ENCODE measurements at regions not wholly inside any gene's neighbourhood (a gene's known extent, or its start where the extent isn't known, plus 50 kb on each side); places are given as distances from the start of the nearest gene placed in this dataset.

DNA sequence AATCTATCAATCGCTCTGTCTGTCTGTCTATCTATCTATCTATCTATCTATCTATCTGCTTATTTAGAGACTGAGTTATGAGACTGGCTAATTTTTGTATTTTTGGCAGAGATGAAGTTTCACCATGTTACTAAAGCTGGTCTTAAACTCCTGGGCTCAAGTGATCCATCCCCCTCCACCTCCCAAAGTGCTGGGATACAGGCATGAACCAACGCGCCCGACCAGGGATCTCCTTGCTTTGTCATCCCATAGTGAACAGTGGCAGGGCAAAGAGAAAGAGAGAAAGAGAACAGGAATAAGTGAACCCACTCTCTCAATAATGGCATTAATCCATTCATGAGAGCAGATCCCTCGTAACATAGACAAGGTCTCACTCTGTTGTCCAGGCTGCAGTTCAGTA is 66.4 kb upstream of the DSP start:
- H3K4me3 ChIP-seq (ENCODE audit: control extremely low read depth in 1 of 5, extremely low read depth in 1 of 5, insufficient read depth in 1 of 5, low read depth in 2 of 5, low read length in 4 of 5) = no peak overlapping the region
- no peaks in the 10 kb centered on the region for H4K20me1 ChIP-seq (ENCODE audit: control insufficient read depth, insufficient read depth, low read length, poor library complexity, severe bottlenecking)
- no peaks in the 10 kb centered on the region for H3K4me1 ChIP-seq (ENCODE audit: control insufficient read depth in 2 of 2, insufficient read depth in 2 of 2, low read length in 2 of 2)
- Mint-ChIP-seq H3K27ac (no peak overlapping the region), H3K27me3 (peaks cover 10% of the 10 kb centered on the region), H3K4me1 (no peaks in the 10 kb centered on the region), H3K9me3 (ENCODE audit: insufficient read depth) (no peaks in the 10 kb centered on the region), H3K4me3 (no peak overlapping the region)
- no peak overlapping the region for H3K27ac ChIP-seq (ENCODE audit: low read length in 2 of 2)
- H3K4me2 ChIP-seq (replicated peaks; ENCODE audit: low read depth, low read length, poor library complexity, severe bottlenecking) = no peak overlapping the region
- H3K27me3 ChIP-seq (replicated peaks in 1 of 4; ENCODE audit: control extremely low read depth in 1 of 4, control insufficient read depth in 3 of 4, insufficient read depth in 4 of 4, low read length in 3 of 4) = no peaks in the 10 kb centered on the region
- ChIA-PET CTCF (no interaction called here), POLR2A (no interaction called here)
- intact Hi-C loops (cut with micrococcal nuclease) = no loop called here
- no peak for TF ChIP-seq EZH2 (IDR thresholded peaks at IDR 0.05; ENCODE audit: borderline replicate concordance, insufficient read depth, low read depth, low read length, poor library complexity, severe bottlenecking)
- TF ChIP-seq, protein P1, sequence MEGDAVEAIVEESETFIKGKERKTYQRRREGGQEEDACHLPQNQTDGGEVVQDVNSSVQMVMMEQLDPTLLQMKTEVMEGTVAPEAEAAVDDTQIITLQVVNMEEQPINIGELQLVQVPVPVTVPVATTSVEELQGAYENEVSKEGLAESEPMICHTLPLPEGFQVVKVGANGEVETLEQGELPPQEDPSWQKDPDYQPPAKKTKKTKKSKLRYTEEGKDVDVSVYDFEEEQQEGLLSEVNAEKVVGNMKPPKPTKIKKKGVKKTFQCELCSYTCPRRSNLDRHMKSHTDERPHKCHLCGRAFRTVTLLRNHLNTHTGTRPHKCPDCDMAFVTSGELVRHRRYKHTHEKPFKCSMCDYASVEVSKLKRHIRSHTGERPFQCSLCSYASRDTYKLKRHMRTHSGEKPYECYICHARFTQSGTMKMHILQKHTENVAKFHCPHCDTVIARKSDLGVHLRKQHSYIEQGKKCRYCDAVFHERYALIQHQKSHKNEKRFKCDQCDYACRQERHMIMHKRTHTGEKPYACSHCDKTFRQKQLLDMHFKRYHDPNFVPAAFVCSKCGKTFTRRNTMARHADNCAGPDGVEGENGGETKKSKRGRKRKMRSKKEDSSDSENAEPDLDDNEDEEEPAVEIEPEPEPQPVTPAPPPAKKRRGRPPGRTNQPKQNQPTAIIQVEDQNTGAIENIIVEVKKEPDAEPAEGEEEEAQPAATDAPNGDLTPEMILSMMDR (IDR thresholded peaks at IDR 0.05) = no peak
- H2AFZ ChIP-seq (ENCODE audit: insufficient read depth, low read depth, low read length, poor library complexity, severe bottlenecking) = no peak overlapping the region
- DNase-seq (no peak), ATAC-seq (ENCODE audit: low read depth) (no peak)
- H3K36me3 ChIP-seq (replicated peaks in 1 of 2; ENCODE audit: control extremely low read depth in 1 of 2, control insufficient read depth in 1 of 2, extremely low read depth in 1 of 2, insufficient read depth in 2 of 2, low read length in 1 of 2) = no peaks in the 10 kb centered on the region
- no peak overlapping the region for H3K9ac ChIP-seq (ENCODE audit: low read length)
- no peaks in the 10 kb centered on the region for H3K9me3 ChIP-seq (ENCODE audit: control extremely low read depth in 1 of 3, control insufficient read depth in 2 of 3, insufficient read depth in 1 of 3, low read length in 2 of 3)
- no peaks in the 10 kb centered on the region for H3K79me2 ChIP-seq (ENCODE audit: control insufficient read depth, insufficient read depth, low read length)
- 89% methylated on average over 1 of the region's 5 CpGs for WGBS (ENCODE audit: insufficient coverage)

DNA sequence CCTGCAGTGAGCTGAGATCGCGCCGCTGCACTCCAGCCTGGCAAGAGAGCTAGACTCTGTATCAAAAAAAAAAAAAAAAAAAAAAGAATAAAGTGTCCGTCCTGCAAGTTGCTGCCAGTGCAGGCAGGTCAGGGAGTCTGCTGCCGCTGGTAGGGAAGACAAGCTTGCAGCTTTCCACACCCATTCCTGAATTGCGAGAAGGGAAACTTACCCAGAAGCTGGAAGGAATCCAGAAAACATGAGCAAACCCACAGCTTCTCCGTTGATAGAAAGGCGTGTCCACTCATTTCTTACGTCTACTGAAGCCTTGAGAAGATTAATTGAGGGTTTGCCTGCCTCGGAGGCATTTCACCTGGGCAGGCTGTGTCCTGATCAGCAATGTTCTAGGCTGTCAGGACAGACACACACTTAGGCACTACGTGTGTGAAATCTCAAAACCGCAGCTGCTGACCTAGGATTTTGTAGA is 61.6 kb upstream of the DSP start:
- Histone ChIP-seq H3K36me3 (replicated peaks in 1 of 2; ENCODE audit: control extremely low read depth in 1 of 2, control insufficient read depth in 1 of 2, extremely low read depth in 1 of 2, insufficient read depth in 2 of 2, low read length in 1 of 2) (no peaks in the 10 kb centered on the region), H3K9ac (ENCODE audit: low read length) (no peak overlapping the region), H3K27ac (ENCODE audit: low read length in 2 of 2) (no peak overlapping the region), H3K4me1 (ENCODE audit: control insufficient read depth in 2 of 2, insufficient read depth in 2 of 2, low read length in 2 of 2) (no peaks in the 10 kb centered on the region), H3K27me3 (replicated peaks in 1 of 4; ENCODE audit: control extremely low read depth in 1 of 4, control insufficient read depth in 3 of 4, insufficient read depth in 4 of 4, low read length in 3 of 4) (no peaks in the 10 kb centered on the region), H2AFZ (ENCODE audit: insufficient read depth, low read depth, low read length, poor library complexity, severe bottlenecking) (no peak overlapping the region), H3K4me2 (replicated peaks; ENCODE audit: low read depth, low read length, poor library complexity, severe bottlenecking) (no peak overlapping the region), H3K4me3 (ENCODE audit: control extremely low read depth in 1 of 5, extremely low read depth in 1 of 5, insufficient read depth in 1 of 5, low read depth in 2 of 5, low read length in 4 of 5) (no peak overlapping the region), H3K79me2 (ENCODE audit: control insufficient read depth, insufficient read depth, low read length) (no peaks in the 10 kb centered on the region), H3K9me3 (ENCODE audit: control extremely low read depth in 1 of 3, control insufficient read depth in 2 of 3, insufficient read depth in 1 of 3, low read length in 2 of 3) (peaks cover 0 to 5% (median 0%) of the 10 kb centered on the region in 3 donors), H4K20me1 (ENCODE audit: control insufficient read depth, insufficient read depth, low read length, poor library complexity, severe bottlenecking) (no peaks in the 10 kb centered on the region)
- ATAC-seq (ENCODE audit: low read depth) (no peak), DNase-seq (no peak)
- ChIA-PET CTCF (interaction anchor here (0.5 kb wide), 1 partner anchor 136 kb away, joined by 3 read pairs; no protein-coding TSS in a partner anchor), POLR2A (no interaction called here)
- no peak for TF ChIP-seq EZH2 (IDR thresholded peaks at IDR 0.05; ENCODE audit: borderline replicate concordance, insufficient read depth, low read depth, low read length, poor library complexity, severe bottlenecking)
- TF ChIP-seq, protein P1 (IDR thresholded peaks at IDR 0.05) = no peak
- intact Hi-C loops (cut with micrococcal nuclease) = no loop called here
- 75% methylated on average over 5 of the region's 12 CpGs for WGBS (ENCODE audit: insufficient coverage)
- Mint-ChIP-seq H3K4me3 (no peak overlapping the region), H3K9me3 (ENCODE audit: insufficient read depth) (no peaks in the 10 kb centered on the region), H3K27ac (no peak overlapping the region), H3K4me1 (no peaks in the 10 kb centered on the region), H3K27me3 (no peaks in the 10 kb centered on the region)
